ENCODE measurements at regions not wholly inside any gene's neighbourhood (a gene's known extent, or its start where the extent isn't known, plus 50 kb on each side); places are given as distances from the start of the nearest gene placed in this dataset.

- no peak for DNase-seq
Observed at GRCh38 chr22:49017482-49018329, 810.0 kb downstream of the BRD1 start.

DNA sequence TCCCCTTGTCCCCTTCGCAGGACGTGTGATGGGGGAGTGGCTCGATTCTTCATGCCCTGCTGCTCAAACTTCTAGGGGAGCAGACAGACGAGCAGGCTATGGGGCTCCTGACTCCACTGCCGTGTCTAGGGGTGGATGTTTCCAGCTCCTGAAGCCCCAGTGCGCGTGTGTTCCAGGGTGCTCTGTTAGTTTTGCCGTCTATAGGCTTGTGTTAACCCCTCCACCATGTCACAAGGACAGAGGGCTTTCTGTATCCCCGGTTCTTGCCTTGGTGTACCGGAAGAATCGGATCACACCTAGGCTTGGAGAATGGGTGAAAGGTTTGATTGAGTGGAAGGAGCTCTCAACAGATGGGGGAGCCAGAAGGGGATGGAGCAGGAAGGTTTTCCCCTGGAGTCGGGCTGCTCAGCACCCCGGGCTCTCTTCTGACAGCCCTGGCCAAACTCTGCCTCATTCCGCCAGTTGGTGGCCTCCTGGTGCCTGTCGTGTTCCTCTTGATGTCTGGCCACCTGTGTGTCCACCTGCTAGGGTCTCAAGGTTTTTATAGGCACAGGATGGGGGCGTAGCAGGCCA lies 810.7 kb downstream of the BRD1 start:
- DNase-seq, result no peak

GRCh38 chr22:49015993-49016908 lies 811.4 kb downstream of the BRD1 start:
- no peak for DNase-seq

DNA sequence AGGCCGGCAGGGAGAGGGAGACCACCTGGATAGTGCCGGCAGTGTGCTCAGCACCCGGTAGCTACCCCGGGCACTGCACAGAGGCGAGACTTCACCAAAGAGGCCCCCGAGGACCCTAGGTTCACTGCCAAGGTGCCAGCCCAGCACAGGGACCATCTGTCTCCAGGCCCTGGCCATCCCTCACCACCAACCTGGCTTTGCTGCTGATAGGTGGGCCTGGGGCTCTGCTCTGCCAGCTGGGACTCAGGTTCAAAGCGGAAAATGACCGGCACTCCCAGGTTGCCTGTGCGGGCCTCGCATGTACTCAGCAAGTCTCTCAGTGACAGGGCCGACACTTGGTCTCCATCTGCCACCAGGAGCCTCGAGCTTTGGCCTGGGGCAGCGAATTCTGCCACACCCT lies 812.2 kb downstream of the BRD1 start:
- no peak for DNase-seq

DNA sequence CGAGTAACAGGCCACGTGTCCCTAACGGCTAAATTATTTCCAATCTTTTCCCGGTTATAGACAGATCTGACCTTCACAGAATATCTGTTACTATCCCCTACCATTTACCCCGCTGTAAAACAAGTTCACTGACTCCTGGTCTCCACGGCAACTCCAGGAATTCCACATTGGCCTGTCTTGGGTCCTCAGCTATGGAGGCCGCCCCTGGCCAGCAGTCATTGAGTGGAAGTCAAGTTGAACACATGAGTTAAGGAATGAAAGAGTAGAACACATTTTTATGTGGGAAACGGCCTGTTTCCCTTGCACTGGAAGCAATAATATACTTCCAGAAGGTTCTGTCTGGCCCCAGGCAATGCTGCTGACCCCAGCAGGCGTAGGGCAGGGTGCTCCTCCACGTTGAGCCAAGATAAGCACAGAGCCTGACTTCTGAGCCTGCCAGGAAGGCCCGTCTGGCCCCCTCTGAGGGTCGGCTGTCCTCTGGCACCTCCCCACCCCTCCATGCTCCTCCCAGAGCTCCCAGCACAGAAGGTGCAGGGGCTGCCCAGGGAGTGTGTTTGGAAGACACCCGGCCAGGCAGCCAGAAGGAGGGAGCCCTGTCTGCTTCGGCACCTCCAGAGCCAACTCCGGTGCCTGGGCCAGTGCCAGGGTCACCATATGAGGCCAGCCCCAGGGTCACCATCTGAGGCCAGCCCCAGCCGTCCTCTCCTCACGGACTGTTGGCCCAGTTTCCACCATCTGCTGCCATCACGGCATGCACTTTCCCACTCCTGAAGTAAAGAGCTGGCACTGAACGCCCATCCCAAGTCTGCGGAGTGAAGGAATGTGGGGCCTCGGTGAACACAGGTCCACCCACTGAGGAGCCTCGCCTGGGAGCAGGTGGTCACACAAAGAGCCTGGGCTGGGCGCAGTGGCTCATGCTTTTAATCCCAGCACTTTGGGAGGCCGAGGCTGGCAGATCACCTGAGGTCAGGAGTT lies 813.2 kb downstream of the BRD1 start:
- no peak for DNase-seq

DNA sequence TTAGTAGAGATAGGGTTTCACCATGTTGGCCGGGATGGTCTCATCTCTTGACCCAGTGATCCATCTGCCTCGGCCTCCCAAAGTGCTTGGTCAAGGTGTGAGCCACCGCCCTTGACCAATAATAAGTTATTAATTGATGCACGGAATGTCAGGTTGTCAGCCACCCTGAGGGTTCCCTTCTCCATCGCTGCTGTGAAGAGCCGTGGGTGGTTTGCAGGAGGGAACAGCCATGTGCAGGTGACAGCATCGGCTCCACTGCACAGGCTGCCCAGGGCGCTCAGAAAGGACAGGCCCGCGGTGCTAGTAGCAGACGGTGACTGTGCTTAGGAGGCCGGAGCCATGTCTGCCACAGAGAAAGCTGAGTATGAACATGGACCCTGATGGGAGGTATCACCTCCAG lies 814.0 kb downstream of the BRD1 start:
- DNase-seq, result no peak

- DNase-seq, result no peak
Observed at GRCh38 chr22:49012712-49013395, 814.8 kb downstream of the BRD1 start.

GRCh38 chr22:49011769-49012648 lies 815.7 kb downstream of the BRD1 start:
- DNase-seq, result no peak

GRCh38 chr22:49011379-49011768 lies 816.3 kb downstream of the BRD1 start:
- no peak for DNase-seq

DNA sequence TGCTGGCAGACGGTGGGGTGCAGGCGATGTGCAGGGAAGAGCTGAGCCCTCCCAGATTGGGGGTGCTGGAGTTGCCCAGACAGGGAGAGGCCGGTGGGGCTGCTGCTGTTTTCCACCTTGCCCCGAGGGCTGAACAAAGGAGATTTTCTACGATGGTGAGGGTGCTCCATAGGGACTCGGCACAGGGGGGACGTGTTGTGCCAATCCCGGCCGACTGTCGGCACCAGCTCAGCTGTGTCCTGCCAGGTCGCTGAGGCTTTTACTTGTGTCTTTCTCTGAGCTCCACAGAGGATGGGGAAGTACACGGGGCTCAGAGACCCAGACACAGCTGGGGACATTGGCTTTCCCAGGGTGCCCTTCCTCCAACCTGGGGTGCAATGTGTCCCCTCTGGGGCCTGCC lies 816.8 kb downstream of the BRD1 start:
- no peak for DNase-seq

DNA sequence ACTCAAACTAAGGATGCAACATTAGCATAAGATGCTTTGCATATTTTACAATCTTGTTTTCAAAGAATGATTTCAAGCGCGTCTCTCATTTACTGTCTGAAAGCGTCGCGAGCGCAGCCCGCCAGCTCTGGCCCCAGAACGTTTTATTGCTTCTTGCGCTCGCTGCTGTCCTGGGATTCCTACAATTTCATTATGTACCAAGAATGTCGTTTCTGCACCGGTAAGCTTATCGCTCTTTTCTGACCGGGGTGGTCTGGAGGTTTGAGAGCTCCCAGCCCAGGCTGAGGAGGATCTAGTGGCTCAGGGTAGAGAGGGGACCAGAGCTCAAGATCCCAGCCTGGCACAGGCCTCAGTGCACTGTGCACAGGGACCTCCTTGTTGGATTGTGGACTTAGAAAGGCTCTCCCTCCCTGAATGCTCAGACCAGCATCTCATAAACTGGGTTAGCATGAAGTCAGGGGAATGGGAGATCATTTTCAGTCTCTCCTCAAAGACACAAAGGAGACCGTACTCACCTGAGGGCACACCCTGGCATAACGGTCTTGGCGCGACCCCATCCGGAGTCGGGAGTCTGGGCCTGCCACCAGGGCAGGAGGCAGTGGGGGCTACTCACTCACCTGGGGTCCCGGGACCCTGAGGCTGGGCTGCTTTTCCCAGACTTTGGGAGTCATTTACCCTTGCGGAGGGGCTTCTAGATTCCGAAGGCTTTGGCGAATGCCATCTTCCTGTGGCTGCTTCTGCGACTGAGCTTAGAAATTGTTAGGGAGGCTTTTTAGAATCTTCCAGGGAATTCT lies 817.4 kb downstream of the BRD1 start:
- DNase-seq, result no peak

GRCh38 chr22:49009359-49010063 lies 818.2 kb downstream of the BRD1 start:
- DNase-seq, result no peak

GRCh38 chr22:49008682-49009235 lies 818.9 kb downstream of the BRD1 start:
- DNase-seq, result no peak

GRCh38 chr22:49007013-49007653 lies 820.5 kb downstream of the BRD1 start:
- DNase-seq, result no peak

- no peak for DNase-seq
Observed at GRCh38 chr22:49006207-49007012, 821.3 kb downstream of the BRD1 start.

DNA sequence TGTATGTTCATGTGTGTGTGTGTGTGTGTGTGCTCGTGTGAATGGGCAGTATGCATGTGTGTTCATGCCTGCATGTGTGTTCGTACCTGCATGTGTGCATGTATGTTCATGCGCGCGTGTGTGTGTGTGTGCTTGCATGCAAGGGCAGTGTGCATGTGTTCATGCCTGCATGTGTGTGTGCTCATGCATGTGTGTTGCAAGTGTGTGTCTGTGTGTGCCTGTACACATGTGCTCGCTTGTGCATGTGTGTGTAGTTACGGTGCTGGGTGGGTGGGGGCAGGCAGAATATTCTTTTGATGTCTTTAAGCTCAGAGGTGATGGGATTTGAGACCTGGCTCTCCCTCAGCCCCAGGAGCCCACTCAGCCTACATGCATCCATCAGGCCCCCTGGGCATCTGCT lies 822.1 kb downstream of the BRD1 start:
- DNase-seq, result no peak

All from hematopoietic multipotent progenitor cell treated with erythropoietin and hydrocortisone succinate and interleukin-3 and kit ligand, for 6 days (in vitro differentiated cells).